ENCODE measurements at regions not wholly inside any gene's neighbourhood (a gene's known extent, or its start where the extent isn't known, plus 50 kb on each side); places are given as distances from the start of the nearest gene placed in this dataset.

DNA sequence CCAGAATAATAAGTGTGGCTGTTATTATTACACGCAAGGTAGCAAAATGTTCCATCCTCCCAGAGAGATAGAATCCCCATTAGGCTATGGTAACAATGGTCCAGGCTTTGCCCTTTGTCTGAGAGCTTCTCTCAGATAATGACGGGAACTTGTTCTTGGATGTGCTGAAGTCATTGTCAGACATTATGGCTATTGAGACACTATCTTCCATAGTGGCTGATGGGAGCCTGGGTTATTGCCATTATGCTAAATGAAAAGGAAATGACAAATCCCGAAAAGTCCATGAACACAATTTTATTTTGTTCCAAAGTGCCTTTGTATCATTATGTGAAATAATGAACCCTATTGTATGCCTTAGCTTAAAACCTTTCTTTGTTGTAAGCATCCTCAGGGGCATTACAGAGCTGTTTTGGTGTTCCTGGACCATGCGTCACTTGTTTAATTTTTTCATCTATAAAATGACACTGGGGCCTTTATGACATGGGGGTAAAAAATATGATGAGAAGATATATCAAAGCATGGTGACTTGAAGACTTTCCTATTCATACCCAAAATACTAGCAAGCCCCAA is 218.5 kb downstream of the KCNS3 start:
- TF ChIP-seq, protein P1, sequence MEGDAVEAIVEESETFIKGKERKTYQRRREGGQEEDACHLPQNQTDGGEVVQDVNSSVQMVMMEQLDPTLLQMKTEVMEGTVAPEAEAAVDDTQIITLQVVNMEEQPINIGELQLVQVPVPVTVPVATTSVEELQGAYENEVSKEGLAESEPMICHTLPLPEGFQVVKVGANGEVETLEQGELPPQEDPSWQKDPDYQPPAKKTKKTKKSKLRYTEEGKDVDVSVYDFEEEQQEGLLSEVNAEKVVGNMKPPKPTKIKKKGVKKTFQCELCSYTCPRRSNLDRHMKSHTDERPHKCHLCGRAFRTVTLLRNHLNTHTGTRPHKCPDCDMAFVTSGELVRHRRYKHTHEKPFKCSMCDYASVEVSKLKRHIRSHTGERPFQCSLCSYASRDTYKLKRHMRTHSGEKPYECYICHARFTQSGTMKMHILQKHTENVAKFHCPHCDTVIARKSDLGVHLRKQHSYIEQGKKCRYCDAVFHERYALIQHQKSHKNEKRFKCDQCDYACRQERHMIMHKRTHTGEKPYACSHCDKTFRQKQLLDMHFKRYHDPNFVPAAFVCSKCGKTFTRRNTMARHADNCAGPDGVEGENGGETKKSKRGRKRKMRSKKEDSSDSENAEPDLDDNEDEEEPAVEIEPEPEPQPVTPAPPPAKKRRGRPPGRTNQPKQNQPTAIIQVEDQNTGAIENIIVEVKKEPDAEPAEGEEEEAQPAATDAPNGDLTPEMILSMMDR (conservative IDR thresholded peaks at IDR 0.05), result no peak
- no peak for TF ChIP-seq EZH2 (IDR thresholded peaks at IDR 0.05; ENCODE audit: low read depth)

Measured in PC-9 (cell line).